SK-N-SH (cell line): ENCODE measurements at regions not wholly inside any gene's neighbourhood (a gene's known extent, or its start where the extent isn't known, plus 50 kb on each side); places are given as distances from the start of the nearest gene placed in this dataset.

Experiments used
- CTCF ChIA-PET: fragments of 300-600, 350-600 bp; formaldehyde crosslinking; extraction: SDS; loops from one replicate; lab custom pipeline; 2021; lab: Yijun Ruan, JAX
- POLR2A ChIA-PET: fragments of 350-600 bp; sonication (Branson Sonifier 250); formaldehyde crosslinking; extraction: SDS; loops from one replicate; lab custom pipeline; 2020; ENCODE audit warnings: antibody characterized with exemption, inconsistent platforms; lab: Yijun Ruan, JAX
- DNase-seq: peaks from one replicate; pipeline ENCODE4 v3.0.0; 2012
- H2AFZ ChIP-seq: fragments of 200-600 bp; sonication (generic); 2 replicates; pipeline ENCODE4 v1.8.1; 2016; ENCODE audit warnings: antibody characterized with exemption, mild to moderate bottlenecking, low read depth
- H3F3A ChIP-seq: fragments of 200-600 bp; sonication (generic); replicated peaks from 2 replicates; pipeline ENCODE3; 2016; ENCODE audit warnings: antibody characterized with exemption, mild to moderate bottlenecking; ENCODE audit not compliant: insufficient read depth
- H3K27ac ChIP-seq, 2 experiments: fragments of 200-500 bp in 1 of 2; fragments of 200-600 bp in 1 of 2; sonication (Bioruptor generic) in 1 of 2; sonication (generic), shearing (Covaris generic) in 1 of 2; 2 replicates each; pipeline versions ENCODE4 v1.5.1 to v1.6.1; 2014 to 2016; ENCODE audit warnings: low read depth in 2 of 2, inconsistent platforms in 1 of 2, low read length in 1 of 2, mild to moderate bottlenecking in 1 of 2, mixed read lengths in 1 of 2
- H3K27me3 ChIP-seq: fragments of 200-600 bp; sonication (generic), shearing (Covaris generic); 2 replicates; pipeline ENCODE4 v1.6.1; 2016; ENCODE audit warnings: mixed run types; ENCODE audit not compliant: insufficient read depth
- H3K36me3 ChIP-seq, 2 experiments: fragments of 200-500 bp in 1 of 2; fragments of 200-600 bp in 1 of 2; sonication (Bioruptor generic) in 1 of 2; sonication (generic) in 1 of 2; replicated peaks in 1 of 2; 2 replicates each; pipeline versions ENCODE3 to v1.5.1; 2014 to 2016; ENCODE audit warnings: low read length in 1 of 2, mild to moderate bottlenecking in 1 of 2; ENCODE audit not compliant: insufficient read depth in 2 of 2, control insufficient read depth in 1 of 2
- H3K4me1 ChIP-seq, 2 experiments: fragments of 200-500 bp in 1 of 2; fragments of 200-600 bp in 1 of 2; sonication (Bioruptor generic) in 1 of 2; sonication (generic), shearing (Covaris generic) in 1 of 2; 2 replicates each; pipeline versions ENCODE4 v1.5.1 to v1.6.1; 2014 to 2016; ENCODE audit warnings: low read depth in 1 of 2, low read length in 1 of 2, mixed run types in 1 of 2; ENCODE audit not compliant: insufficient read depth in 2 of 2, control insufficient read depth in 1 of 2
- H3K4me2 ChIP-seq: fragments of 200-600 bp; sonication (generic), shearing (Covaris generic); 2 replicates; pipeline ENCODE4 v1.6.1; 2017; ENCODE audit warnings: mixed run types
- H3K4me3 ChIP-seq, 2 experiments: fragments of 200-500 bp in 1 of 2; fragments of 200-600 bp in 1 of 2; sonication (Bioruptor generic) in 1 of 2; sonication (generic), shearing (Covaris generic) in 1 of 2; 2 replicates each; pipeline versions ENCODE4 v1.5.1 to v1.8.1; 2014 to 2016; ENCODE audit warnings: low read depth in 2 of 2, inconsistent platforms in 1 of 2, low read length in 1 of 2, mild to moderate bottlenecking in 1 of 2, mixed read lengths in 1 of 2, moderate library complexity in 1 of 2
- H3K79me2 ChIP-seq: fragments of 200-600 bp; sonication (generic); 2 replicates; pipeline ENCODE4 v1.8.1; 2017; ENCODE audit warnings: mild to moderate bottlenecking; ENCODE audit not compliant: insufficient read depth
- H3K9ac ChIP-seq: fragments of 200-600 bp; sonication (generic); 2 replicates; pipeline ENCODE4 v1.6.1; 2017; ENCODE audit warnings: mixed run types
- H3K9me2 ChIP-seq: fragments of 200-600 bp; sonication (generic); 2 replicates; pipeline ENCODE4 v1.6.1; 2017; ENCODE audit warnings: mixed run types
- H3K9me3 ChIP-seq: fragments of 200-600 bp; sonication (generic); 2 replicates; pipeline ENCODE4 v1.6.1; 2017; ENCODE audit warnings: mixed run types, mild to moderate bottlenecking, moderate library complexity
- H4K20me1 ChIP-seq: fragments of 200-600 bp; sonication (generic); 2 replicates; pipeline ENCODE4 v1.6.1; 2017; ENCODE audit warnings: mild to moderate bottlenecking, mixed run types; ENCODE audit not compliant: insufficient read depth
- CHD2 ChIP-seq: fragments of 150-350 bp; IDR thresholded peaks from 2 replicates; pipeline ENCODE4 v1.6.1; 2018; ENCODE audit warnings: low read length; ENCODE audit not compliant: partially characterized antibody
- CTCF ChIP-seq: fragments of 200-600 bp; sonication (generic); IDR thresholded peaks from 2 replicates; pipeline ENCODE4 v1.6.1; 2017; ENCODE audit warnings: antibody characterized with exemption, mild to moderate bottlenecking, moderate library complexity
- EZH2phosphoT487 ChIP-seq: fragments of 200-600 bp; sonication (generic); IDR thresholded peaks from 2 replicates; pipeline ENCODE4 v1.6.1; 2017; ENCODE audit warnings: low read depth, mixed run types, mild to moderate bottlenecking, antibody characterized with exemption, moderate library complexity, borderline replicate concordance
- IRF3 ChIP-seq: fragments of 150-350 bp; IDR thresholded peaks from 2 replicates; pipeline ENCODE4 v1.6.1; 2016; ENCODE audit warnings: mild to moderate bottlenecking, low read depth, low read length
- MAX ChIP-seq: IDR thresholded peaks from 2 replicates; pipeline ENCODE4 v1.4.0; 2012; ENCODE audit warnings: low read depth
- MEF2A ChIP-seq: IDR thresholded peaks from 2 replicates; pipeline ENCODE4 v1.4.0; 2012; ENCODE audit warnings: low read depth, borderline replicate concordance
- MXI1 ChIP-seq: IDR thresholded peaks from 2 replicates; pipeline ENCODE4 v1.6.1; 2012; ENCODE audit warnings: mild to moderate bottlenecking, low read depth, low read length, improper control_type of control experiment
- NFIC ChIP-seq: IDR thresholded peaks from 2 replicates; pipeline ENCODE4 v1.4.0; 2012; ENCODE audit warnings: borderline replicate concordance
- POLR2AphosphoS5 ChIP-seq: IDR thresholded peaks from 2 replicates; pipeline ENCODE4 v1.6.1; 2012; ENCODE audit warnings: low read depth, low read length
- RCOR1 ChIP-seq: fragments of 150-350 bp; IDR thresholded peaks from 2 replicates; pipeline ENCODE4 v1.6.1; 2017; ENCODE audit warnings: antibody characterized with exemption, low read length
- REST ChIP-seq: IDR thresholded peaks from 2 replicates; pipeline ENCODE4 v1.6.1; 2012; ENCODE audit warnings: mild to moderate bottlenecking, low read depth, low read length, moderate library complexity
- RFX5 ChIP-seq: IDR thresholded peaks from 2 replicates; pipeline ENCODE4 v1.6.1; 2012; ENCODE audit warnings: mild to moderate bottlenecking, improper control_type of control experiment, low read length
- TAF1 ChIP-seq: IDR thresholded peaks from 2 replicates; pipeline ENCODE4 v1.6.1; 2012; ENCODE audit warnings: low read depth, mild to moderate bottlenecking, low read length, moderate library complexity, borderline replicate concordance
- TCF12 ChIP-seq: IDR thresholded peaks from 2 replicates; pipeline ENCODE4 v1.4.0; 2012
- YY1 ChIP-seq: IDR thresholded peaks from 2 replicates; pipeline ENCODE4 v1.4.0; 2012; ENCODE audit warnings: low read depth, mild to moderate bottlenecking
- WGBS: methylation state at CpG from one replicate; pipeline ENCODE4 v1.1.6; 2017; ENCODE audit warnings: low lambda C conversion rate; 5-methylcytosine and 5-hydroxymethylcytosine counted together

- Histone ChIP-seq H3K4me1 (no peaks in the 10 kb centered on the region), H2AFZ (no peak overlapping the region), H3K4me3 (no peak overlapping the region), H3K9me2 (no peaks in the 10 kb centered on the region), H3K27ac (no peak overlapping the region), H3K9me3 (no peaks in the 10 kb centered on the region), H3K4me2 (no peak overlapping the region), H4K20me1 (no peaks in the 10 kb centered on the region), H3K27me3 (no peaks in the 10 kb centered on the region), H3K79me2 (no peaks in the 10 kb centered on the region), H3K9ac (no peak overlapping the region), H3F3A (no peaks in the 10 kb centered on the region), H3K36me3 (no peaks in the 10 kb centered on the region)
- 0% methylated on average over 1 of the region's 1 CpG for WGBS
- ChIA-PET CTCF (no interaction called here), POLR2A (no interaction called here)
- no peak for DNase-seq
- TF ChIP-seq TAF1 (no peak), CTCF (no peak), TCF12 (no peak), MXI1 (no peak), REST (no peak), RCOR1 (no peak), NFIC (no peak), IRF3 (no peak), YY1 (no peak), CHD2 (no peak), RFX5 (no peak), MAX (no peak), EZH2phosphoT487 (no peak), POLR2AphosphoS5 (no peak), MEF2A (no peak)
These were observed 108.1 kb downstream of the LRRC70 start for GRCh38 chr5:62686692-62687091.
